CD4-positive, alpha-beta T cell treated with Interferon gamma for 1 hour (primary cell): ENCODE measurements at regions not wholly inside any gene's neighbourhood (a gene's known extent, or its start where the extent isn't known, plus 50 kb on each side); places are given as distances from the start of the nearest gene placed in this dataset.

ENCODE experiments used
- DNase-seq: peaks from one replicate; pipeline ENCODE4 v3.0.0-alpha.2; 2020

DNA sequence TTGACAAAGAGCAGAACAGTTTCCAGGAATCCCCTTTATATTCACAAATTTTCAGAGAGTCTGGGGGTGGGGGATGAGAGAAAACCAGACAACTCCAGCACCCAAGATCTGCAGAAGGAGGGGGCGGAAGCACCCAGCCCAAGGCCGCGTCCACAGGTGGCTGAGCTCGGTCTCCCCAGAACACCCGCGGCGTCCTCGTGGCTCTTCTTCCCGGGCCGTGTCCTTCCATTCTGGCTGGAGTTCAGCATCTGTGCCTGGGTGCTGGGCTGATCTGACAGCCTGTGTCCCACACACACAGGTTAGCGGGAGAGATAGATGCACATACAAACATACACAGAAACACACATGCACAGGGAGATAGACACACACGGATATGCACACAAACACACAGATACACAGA, 455.8 kb upstream of the SALL3 start:
- no peak for DNase-seq

DNA sequence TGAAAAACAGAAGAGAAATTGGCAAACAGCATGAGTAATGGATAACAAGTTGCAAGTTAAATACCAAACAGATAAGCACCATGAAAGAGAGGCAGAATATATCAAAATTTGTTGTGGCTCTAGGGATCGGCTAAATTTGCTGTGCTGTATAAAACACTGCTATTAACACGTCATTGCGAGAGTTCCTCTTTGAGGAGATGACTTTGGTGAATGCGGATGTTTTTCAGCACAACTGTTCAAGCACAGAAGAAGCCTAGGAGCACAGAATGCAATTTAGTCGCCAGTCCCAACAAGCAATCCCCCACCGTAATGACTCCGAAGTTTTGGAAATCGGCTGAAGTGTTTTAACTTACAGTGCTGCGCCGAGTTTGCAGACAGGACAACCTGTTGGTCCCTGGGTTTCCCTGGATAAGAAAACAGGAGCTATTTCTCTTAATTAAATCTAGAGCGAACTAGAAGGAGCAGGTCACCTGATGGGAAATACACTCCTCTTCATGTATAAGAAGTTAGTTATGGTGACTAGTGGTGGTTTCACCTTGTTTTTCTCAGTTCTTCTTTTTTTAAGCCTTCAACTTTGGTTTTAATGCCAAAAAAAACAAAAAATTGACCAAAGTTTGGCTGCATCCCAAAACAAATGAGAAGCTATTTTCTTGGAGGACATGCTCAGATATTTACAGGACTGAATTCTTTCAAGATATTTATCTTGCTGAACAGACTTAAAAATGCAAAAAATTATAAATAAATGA, 454.1 kb upstream of the SALL3 start:
- no peak for DNase-seq

DNA sequence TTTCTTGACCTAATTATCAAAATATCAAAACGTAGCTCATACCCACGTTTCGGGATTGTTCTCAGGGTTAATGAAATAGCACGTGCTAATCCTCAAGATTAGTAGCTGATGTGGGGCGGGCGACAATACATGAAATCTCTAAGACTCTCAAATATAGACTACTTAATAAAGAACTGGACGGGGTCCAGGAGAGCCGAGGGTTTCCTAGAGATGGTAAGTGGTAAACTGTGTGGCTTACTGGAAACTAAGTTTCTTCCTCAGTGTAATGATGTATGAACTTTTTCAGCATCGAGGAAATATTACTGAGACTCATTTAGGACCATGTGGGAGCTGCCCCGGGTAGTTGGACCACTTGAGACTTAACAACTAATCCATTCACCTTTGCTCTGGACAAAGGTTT, 453.3 kb upstream of the SALL3 start:
- no peak for DNase-seq

GRCh38 chr18:78526923-78527711, 452.5 kb upstream of the SALL3 start:
- DNase-seq, result no peak

DNA sequence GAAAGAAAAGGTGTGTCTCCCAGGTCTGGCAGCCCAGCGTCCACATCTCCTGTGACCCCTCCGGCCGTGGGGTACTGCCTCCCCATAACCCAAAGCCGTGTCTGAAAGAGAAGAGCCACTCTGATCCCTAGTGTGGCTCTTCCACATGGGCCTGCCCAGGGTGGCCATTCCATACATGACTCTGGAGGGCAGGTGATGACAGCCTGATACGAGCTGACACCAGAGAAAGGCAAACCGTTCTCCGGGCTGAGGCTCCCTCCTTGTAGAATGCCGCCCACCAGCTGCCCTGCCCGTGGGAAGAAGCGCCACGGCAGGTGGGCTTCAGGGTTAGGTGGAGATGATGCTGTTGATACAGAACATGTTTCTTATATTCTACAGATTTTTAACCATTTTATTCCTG, 451.6 kb upstream of the SALL3 start:
- DNase-seq, result no peak

- DNase-seq, result no peak
Measured at GRCh38 chr18:78528411-78529258, 451.0 kb upstream of the SALL3 start.

GRCh38 chr18:78531637-78532036, 448.0 kb upstream of the SALL3 start:
- DNase-seq, result no peak

DNA sequence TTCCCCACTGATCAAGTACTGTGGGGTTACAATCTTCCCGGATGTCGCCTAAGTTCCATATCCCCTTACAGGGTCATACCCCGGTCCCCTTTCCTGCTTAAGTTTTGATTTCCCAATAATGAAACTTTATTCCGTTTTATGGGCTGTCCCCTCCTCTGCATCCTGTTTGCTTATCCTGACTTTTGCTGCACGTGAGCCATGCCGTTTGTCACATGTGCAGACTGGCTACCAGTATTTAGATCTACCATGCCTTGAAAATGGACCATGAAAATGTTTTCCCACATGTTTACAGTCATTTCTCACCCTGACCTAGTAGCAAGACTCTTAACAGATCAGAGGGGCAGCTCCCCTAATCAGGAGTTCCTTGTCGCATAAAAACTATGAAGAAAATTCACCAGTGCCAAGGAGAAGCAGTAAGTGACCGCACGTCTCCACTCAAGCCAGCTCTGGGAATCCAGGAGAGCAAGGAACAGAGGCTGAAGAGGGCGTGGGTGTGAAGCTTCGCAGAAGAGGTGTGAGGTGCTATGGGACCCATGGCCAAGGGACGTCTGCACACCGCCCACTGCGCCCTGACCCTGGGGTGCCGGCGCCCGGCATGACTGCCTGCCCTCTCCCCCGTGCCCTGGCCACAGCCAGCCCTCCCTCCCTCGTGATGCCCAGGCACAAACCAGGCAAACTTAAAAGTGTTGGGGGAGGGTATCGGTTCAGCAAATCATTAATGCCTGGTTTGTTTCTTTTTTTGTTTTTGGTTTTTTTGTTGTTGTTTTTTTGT, 440.8 kb upstream of the SALL3 start:
- no peak for DNase-seq

- DNase-seq, result no peak
Measured at GRCh38 chr18:78540636-78541529, 438.7 kb upstream of the SALL3 start.

GRCh38 chr18:78542204-78542603, 437.4 kb upstream of the SALL3 start:
- no peak for DNase-seq

- no peak for DNase-seq
Measured at GRCh38 chr18:78543201-78543725, 436.4 kb upstream of the SALL3 start.

DNA sequence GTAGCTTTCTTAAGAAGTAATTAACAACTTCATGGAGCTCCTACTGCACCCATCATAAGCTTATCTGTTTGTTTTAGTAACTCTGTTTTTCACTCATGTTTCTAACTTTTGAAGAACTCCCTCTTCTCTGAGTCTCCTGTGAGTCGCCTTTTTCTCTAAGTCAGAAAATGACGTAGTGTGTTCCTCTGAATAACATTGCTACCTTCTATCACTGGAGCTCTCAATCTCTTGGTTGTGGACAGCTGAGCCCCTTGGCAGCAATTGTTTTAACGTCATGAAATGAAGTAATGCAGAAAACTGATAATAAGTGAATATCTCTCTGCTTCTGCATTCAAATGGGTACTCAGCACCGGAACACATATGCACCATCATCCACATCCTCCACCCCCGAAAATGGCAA, 433.3 kb upstream of the SALL3 start:
- DNase-seq, result no peak

GRCh38 chr18:78547817-78548216, 431.8 kb upstream of the SALL3 start:
- DNase-seq, result no peak

DNA sequence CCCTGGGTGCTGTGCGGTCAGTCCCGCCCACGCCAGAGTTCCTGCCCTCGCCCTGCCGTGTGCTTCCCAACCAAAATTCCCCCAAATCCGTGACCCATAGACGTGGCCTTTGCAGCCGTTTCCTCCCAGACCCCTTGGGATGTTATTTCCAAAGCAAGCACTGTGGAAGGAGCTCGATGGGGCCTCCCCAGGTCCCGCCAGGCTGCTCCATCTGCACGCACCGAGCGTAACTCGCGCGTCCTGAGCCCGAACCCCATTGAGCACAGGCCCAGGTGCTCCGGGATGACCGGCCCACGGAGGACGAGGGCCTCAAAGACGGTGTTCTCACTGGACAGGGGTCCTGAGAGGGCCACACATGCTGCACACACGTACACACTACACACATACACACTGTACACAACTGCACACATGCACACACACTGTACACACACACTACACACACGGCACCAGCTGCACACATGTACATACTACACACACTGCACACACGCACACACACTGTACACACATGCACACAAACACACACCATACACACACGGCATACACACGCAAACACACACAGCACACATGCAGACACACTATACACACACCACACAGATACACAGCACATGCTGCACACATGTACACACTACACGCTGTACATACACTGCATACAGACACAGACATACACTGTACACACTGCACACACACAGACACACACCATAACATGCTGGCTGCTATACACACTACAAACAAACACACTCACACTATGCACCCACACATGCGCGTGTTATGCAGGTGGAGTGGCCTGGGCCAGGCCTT, 431.2 kb upstream of the SALL3 start:
- DNase-seq, result no peak

- no peak for DNase-seq
Measured at GRCh38 chr18:78549971-78550370, 429.6 kb upstream of the SALL3 start.

DNA sequence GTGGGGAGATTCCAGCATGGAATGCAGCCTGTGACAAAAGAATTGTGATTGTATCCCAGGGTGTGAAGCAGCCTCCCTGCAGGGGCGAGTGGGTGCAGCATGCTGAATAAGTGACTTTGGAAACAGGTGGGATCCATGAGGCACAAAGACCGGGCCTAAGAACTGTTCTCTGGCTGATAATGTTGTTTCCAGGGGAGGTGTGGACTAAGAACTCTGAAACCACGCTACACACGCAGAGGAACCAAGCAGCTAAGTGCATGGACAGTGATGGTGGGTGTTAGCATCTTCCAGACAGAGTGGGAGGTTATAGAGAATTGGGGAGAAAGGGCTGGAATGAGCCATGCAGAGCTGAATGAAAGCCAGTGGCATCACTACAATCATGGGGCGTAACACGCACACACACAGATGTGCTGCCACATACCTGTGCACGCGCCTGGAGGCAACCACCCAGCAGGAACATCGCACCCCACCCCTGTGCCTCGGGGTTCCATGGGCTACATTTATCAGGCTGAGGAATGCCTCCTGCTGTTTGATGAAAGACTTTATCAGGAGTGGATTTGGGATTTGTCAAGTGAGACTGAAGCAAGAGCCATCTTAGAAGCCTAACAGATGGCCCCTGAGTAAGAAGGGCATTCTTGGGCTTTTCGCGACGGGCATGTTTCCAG, 424.5 kb upstream of the SALL3 start:
- DNase-seq, result no peak

DNA sequence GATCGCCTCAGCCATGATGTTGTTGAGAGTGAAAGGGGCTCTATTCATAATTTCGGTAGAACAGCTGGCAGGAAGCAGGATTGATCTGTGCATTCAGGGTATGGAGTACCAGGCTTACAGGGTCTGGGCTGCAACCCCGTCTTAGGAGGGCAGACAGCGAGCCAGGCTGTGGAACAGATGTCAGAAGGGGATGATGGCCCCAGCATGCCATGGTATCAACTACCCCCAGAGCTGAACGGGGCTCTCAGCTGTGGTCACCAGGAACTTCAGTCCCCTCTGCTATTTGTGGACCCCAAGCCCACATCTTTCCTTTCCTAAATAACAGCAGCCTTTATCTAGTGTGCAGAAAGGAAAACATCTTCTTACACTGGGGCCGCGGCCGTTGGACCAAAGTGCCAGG, 422.2 kb upstream of the SALL3 start:
- DNase-seq, result no peak

DNA sequence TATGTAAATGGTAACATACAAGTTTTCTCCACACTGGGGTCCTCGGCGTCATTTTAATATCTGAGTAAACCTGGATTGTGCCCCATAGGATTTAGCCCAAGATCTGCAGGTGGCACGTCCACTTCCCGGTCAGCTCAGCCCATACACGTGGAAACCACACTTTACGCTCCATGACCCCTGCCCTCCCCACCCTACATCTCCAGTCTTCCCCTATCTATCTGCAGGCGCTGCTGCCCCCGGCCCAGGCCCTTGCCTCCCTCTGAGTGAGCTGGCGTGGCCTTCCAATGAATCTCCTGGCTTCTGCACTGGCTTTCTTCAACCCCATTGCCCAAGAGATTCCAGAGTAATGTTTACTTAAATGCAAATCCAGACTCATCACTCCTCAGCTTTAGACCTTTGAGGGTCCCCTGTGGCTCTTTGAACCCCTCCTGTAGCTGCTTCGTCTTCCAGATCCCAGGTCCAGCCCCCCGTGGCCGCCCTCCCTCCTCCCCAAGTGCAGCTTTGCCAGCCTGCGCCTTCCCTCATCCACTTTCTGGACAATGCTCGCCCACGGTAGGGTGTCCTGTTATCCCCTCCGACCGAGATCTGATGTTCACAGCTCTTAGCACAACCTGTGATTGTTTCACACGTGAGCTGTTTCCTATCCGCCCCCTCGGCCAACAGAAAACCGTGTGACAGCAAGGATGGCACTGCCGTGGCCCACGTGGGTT, 421.4 kb upstream of the SALL3 start:
- DNase-seq, result no peak

- no peak for DNase-seq
Measured at GRCh38 chr18:78558948-78559347, 420.7 kb upstream of the SALL3 start.
